ENCODE measurements at regions not wholly inside any gene's neighbourhood (a gene's known extent, or its start where the extent isn't known, plus 50 kb on each side); places are given as distances from the start of the nearest gene placed in this dataset.

- TF ChIP-seq RFX5 (IDR thresholded peaks at IDR 0.05; ENCODE audit: low read depth, low read length), result no peak
- TF ChIP-seq CHD1 (IDR thresholded peaks at IDR 0.05; ENCODE audit: low read depth, low read length), result no peak
- no peak for TF ChIP-seq RAD21 (IDR thresholded peaks at IDR 0.05; ENCODE audit: low read length)
- TF ChIP-seq CTCF (conservative IDR thresholded peaks at IDR 0.05; ENCODE audit: low read depth, low read length), result no peak
- no peak for TF ChIP-seq MXI1 (IDR thresholded peaks at IDR 0.05; ENCODE audit: borderline replicate concordance, low read depth, low read length)
- TF ChIP-seq MAZ (IDR thresholded peaks at IDR 0.05; ENCODE audit: borderline replicate concordance, low read depth, low read length), result no peak
- TF ChIP-seq ELK1 (IDR thresholded peaks at IDR 0.05; ENCODE audit: borderline replicate concordance, low read depth, low read length), result no peak
- TF ChIP-seq RCOR1 (IDR thresholded peaks at IDR 0.05; ENCODE audit: insufficient replicate concordance, low read length), result no peak
- TF ChIP-seq BHLHE40 (IDR thresholded peaks at IDR 0.05; ENCODE audit: low read depth, low read length), result no peak
- TF ChIP-seq SMC3 (IDR thresholded peaks at IDR 0.05; ENCODE audit: low read depth, low read length), result no peak
- TF ChIP-seq USF2 (IDR thresholded peaks at IDR 0.05; ENCODE audit: low read depth, low read length), result no peak
- no peak for TF ChIP-seq NFE2L2 (IDR thresholded peaks at IDR 0.05; ENCODE audit: low read depth, low read length)
- TF ChIP-seq POLR2A (IDR thresholded peaks at IDR 0.05; ENCODE audit: low read depth, low read length), result no peak
- no peak for TF ChIP-seq MAFK (IDR thresholded peaks at IDR 0.05; ENCODE audit: low read depth, low read length)
- TF ChIP-seq CEBPB (IDR thresholded peaks at IDR 0.05; ENCODE audit: low read depth, low read length), result no peak
- CTCF ChIA-PET, result interaction anchor here (0.6 kb wide), 1 partner anchor 22 kb away, joined by 3 read pairs; no protein-coding TSS in a partner anchor
Observed at GRCh38 chr12:124660851-124661250, 93.4 kb upstream of the NCOR2 start.

More at GRCh38 chr12:124660851-124661250, 93.4 kb upstream of the NCOR2 start:
- POLR2A ChIA-PET (ENCODE audit: unreplicated experiment), result no interaction called here
- Histone ChIP-seq H2AFZ (replicated peaks; ENCODE audit: low read length, poor library complexity) (no peak overlapping the region), H2BK20ac (ENCODE audit: low read depth, low read length) (no peak overlapping the region), H4K5ac (ENCODE audit: low read depth, low read length) (no peak overlapping the region), H4K20me1 (ENCODE audit: insufficient read depth, low read length) (no peaks in the 10 kb centered on the region), H3K14ac (replicated peaks; ENCODE audit: low read depth, low read length) (no peak overlapping the region), H3K27ac (ENCODE audit: insufficient read depth, low read length) (no peak overlapping the region), H3K4me1 (ENCODE audit: control insufficient read depth, insufficient read depth, low read length) (peaks cover 15% of the 10 kb centered on the region), H2BK120ac (ENCODE audit: low read depth, low read length) (no peak overlapping the region), H3K9me1 (ENCODE audit: insufficient read depth, low read length) (peaks cover 3% of the 10 kb centered on the region; the same call in 1 of the 2 replicates), H3K79me1 (ENCODE audit: low read depth in 1 of 2, low read length in 2 of 2) (no peaks in the 10 kb centered on the region), H2BK5ac (ENCODE audit: low read depth, low read length, poor library complexity, severe bottlenecking) (no peak overlapping the region), H3K23ac (ENCODE audit: low read depth, low read length) (no peak overlapping the region), H3K4me2 (ENCODE audit: low read depth, low read length) (no peak overlapping the region), H3K4me3 (ENCODE audit: insufficient read depth, low read depth, low read length) (no peak overlapping the region), H3K4ac (ENCODE audit: low read depth, low read length) (no peak overlapping the region), H4K91ac (ENCODE audit: insufficient read depth, low read depth, low read length) (no peak overlapping the region), H2AK9ac (replicated peaks; ENCODE audit: low read depth, low read length, poor library complexity) (no peak overlapping the region), H2BK15ac (ENCODE audit: low read depth, low read length) (no peak overlapping the region), H3K18ac (ENCODE audit: low read depth, low read length) (no peak overlapping the region), H3K9ac (ENCODE audit: low read depth, low read length) (no peak overlapping the region), H2AK5ac (ENCODE audit: low read depth, low read length) (no peak overlapping the region), H4K8ac (ENCODE audit: low read depth in 2 of 2, low read length in 2 of 2) (no peak overlapping the region), H3K9me3 (ENCODE audit: control insufficient read depth, insufficient read depth, low read length) (no peaks in the 10 kb centered on the region), H3K27me3 (ENCODE audit: control insufficient read depth, insufficient read depth, low read length) (no peaks in the 10 kb centered on the region), H3K36me3 (ENCODE audit: control insufficient read depth, insufficient read depth, low read length) (no peaks in the 10 kb centered on the region), H3K56ac (ENCODE audit: extremely low read depth, insufficient read depth, low read length) (no peak overlapping the region)
- in situ Hi-C loops (cut with MboI; ENCODE audit: low sequenced_read_pairs), result no loop called here
- dilution Hi-C loops (cut with HindIII; ENCODE audit: low sequenced_read_pairs, unreplicated experiment), result no loop called here
- 55% methylated on average over 13 of the region's 20 CpGs; no CpG with 5 or more reads in 1 of the 2 experiments for WGBS, 2 experiments (ENCODE audit: extremely low coverage in 2 of 2, insufficient read length in 1 of 2)
- BruUV-seq (replicated peaks), result no TSS peak
- no peak for ATAC-seq (ENCODE audit: low read depth)
- intact Hi-C loops (cut with micrococcal nuclease), result no loop called here
- DNase-seq, result no peak

Measured in IMR-90 (cell line).